Fibroblast of gingiva (primary cell): ENCODE measurements at regions not wholly inside any gene's neighbourhood (a gene's known extent, or its start where the extent isn't known, plus 50 kb on each side); places are given as distances from the start of the nearest gene placed in this dataset.

Source experiments
- DNase-seq: peaks from one replicate; pipeline ENCODE4 v3.0.0-alpha.2; 2011; ENCODE audit warnings: low read depth

DNA sequence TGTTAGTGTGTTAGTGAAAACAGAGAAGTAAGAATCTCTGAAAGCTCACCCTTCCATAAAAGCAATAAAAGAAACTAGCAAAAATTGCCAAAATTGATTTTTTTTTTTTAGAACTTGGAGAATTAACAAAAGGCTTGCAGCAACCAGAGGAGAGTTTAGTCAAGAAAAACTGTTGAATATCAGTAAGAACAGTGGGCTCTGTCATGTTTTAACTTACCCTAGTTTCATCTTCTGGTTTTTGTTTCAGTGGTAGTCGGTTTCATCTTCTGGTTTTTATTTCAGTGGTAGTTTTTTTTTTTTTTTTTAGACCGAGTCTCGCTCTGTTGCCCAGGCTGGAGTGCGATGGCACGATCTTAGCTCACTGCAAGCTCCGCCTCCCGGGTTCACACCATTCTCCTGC is 580.9 kb downstream of the NYAP2 start:
- no peak for DNase-seq

GRCh38 chr2:225971433-225971832 is 571.9 kb downstream of the NYAP2 start:
- no peak for DNase-seq

- no peak for DNase-seq
Measured at GRCh38 chr2:225948903-225949302, 549.4 kb downstream of the NYAP2 start.

- no peak for DNase-seq
Measured at GRCh38 chr2:225938991-225939390, 539.5 kb downstream of the NYAP2 start.

DNA sequence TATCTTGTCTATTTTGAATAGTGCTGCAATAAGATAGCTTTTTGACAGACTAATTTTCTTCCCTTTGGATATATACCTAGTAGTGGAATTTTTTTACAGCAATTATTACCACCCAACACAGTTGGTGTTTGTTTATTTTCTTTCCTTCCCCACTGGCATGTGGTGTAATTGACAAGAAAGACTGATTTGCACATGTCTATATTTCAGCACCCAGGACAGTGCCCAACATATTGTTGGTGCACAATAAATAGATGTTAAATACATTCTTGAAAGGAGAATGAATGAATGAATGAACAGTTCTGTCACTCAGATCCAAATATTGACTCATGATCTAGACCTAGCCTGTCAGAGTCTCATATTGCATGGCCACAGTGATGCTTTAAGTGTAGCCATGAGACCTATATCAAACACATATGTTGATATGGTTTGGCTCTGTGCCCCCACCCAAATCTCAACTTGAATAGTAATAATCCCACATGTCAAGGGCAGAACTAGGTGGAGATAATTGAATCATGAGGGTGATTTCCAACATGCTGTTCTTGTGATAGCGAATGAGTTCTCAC is 538.2 kb downstream of the NYAP2 start:
- DNase-seq: no peak

DNA sequence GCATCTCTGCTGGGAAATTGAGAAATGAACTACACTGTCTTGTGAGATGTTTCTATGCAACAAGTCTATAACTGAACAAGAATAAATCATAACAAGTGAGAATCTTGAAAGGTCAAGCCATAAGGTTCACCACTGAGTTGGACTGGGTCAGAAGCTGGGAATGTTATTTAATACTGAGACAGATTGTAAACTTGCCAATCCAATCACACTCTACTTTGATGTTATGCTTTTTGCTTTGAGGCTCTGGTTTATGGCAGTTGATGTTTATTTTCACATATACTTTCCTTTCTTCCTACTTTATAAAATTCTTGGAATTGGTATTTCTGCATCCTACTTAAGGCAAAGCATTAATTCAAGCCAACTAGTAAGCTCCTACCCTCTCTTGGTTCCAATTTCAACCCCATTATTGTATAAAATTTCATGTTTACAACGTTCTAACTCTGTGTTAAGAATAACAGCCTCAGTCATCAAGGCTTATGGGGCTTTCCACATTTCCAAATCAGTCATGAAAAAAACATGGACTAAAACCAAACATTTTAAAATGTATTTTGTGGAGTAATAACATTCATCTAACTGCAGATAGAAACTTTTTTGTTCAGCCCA is 533.4 kb downstream of the NYAP2 start:
- peak; percentile 73 for DNase-seq

GRCh38 chr2:225930687-225931086 is 531.2 kb downstream of the NYAP2 start:
- DNase-seq: peak; percentile 50

DNA sequence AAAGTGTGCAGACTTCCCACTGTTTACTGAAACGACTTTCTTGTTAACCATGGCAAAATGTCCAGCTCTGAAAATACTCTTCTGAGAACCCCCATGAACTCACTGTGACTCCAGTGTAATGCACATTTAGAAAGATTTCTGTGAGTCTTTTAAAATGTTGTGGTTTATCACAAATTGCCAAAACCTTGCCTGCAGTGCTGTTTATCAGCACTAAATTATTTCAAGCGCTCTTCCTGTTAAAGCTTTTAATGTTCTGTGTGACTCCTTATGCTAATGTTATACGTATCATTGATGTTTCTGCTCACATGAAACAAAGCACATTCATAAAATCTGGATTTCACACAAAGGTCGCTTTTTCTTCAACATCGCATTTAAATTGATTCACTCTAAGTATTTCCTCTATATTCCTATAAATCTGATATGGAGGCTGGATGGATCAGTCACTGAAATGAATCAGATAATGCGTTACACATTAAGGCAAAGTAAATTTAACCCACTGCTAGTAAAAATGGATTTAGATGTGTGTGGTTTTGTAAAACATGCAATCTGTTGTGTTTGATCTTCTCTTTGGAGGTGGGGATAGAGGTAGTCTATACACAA is 521.2 kb downstream of the NYAP2 start:
- no peak for DNase-seq

DNA sequence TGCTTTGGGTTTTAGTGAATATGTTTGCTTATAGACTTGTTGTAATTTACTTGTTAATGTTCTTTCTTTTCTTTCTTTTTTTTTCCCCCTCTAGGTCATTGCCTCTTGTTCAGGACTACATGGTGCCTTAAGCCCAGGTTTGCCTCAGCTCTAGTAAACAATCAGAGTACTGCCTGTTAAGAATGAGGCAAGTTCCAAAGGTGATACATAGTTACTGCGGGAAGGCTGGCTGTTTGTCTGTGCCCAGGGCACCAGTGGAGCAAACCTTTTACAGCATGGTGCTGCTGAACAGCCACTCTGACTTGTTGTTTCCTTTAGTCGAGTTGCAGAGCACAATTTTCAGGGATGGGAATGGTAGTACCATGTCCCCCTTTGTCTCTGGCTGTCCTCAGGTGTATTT is 517.2 kb downstream of the NYAP2 start:
- DNase-seq: no peak

- DNase-seq: no peak
Measured at GRCh38 chr2:225911019-225911418, 511.5 kb downstream of the NYAP2 start.

- peak; percentile 67 for DNase-seq
Measured at GRCh38 chr2:225895126-225895525, 495.6 kb downstream of the NYAP2 start.

- DNase-seq: peak; percentile 53
Measured at GRCh38 chr2:225894236-225894980, 494.9 kb downstream of the NYAP2 start.

DNA sequence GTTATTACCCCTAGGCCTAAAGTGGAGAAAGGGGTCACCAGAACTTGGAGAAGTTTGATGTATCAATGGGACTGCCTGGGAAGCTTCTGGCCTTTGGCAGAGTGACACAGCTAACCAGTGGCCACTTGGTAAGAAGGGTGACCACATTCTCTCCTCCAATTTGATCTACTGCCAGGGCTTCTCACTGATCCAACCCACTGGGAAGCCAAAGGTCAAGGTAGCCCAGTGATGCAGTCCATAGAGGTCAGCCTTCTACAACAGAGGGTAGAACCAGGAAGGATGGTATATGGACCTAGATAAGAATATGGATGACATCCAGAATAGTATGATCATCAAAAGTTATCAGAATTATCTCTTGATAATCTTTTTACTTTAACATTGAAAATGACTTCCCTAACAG is 493.6 kb downstream of the NYAP2 start:
- no peak for DNase-seq

DNA sequence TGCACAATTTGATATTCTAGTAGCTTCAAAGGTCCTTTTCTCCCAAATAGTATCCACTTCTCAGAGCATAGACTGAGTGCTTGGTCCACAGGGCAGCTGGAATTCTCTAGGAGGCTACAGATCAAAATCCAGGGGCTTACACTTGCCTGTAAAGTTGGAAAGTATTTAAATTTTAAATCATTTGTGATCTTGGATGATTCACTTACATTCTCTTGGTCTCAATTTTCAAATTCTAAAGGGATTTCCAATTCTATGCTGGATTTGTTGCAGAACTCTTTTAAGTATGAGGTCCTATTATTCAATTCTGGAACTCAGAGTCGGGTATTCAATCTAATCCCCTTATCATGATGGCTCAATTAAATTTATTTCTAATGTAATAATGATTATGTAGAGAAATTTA is 492.3 kb downstream of the NYAP2 start:
- no peak for DNase-seq

- DNase-seq: no peak
Measured at GRCh38 chr2:225891013-225891412, 491.5 kb downstream of the NYAP2 start.

DNA sequence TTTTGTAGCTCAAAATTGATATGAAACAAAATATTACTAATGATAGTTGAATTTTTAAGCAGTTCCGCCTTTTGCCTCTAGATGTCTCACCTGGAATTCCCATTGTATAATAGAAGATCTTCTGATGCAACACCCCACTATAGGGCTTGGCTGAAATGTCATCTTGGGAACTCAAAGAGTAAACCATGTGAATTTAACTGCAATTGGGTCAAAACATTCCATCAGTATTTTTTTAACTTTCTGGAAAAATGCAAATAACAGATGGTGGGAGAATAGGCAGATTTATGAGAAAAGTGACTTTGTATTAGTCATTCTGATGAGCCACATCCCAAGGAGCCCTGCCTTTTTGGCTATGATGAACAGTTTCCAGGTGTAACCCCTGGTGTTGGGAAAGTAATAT is 489.9 kb downstream of the NYAP2 start:
- DNase-seq: peak; percentile 89

- no peak for DNase-seq
Measured at GRCh38 chr2:225867071-225867470, 467.6 kb downstream of the NYAP2 start.

GRCh38 chr2:225865468-225865867 is 466.0 kb downstream of the NYAP2 start:
- peak; percentile 54 for DNase-seq

DNA sequence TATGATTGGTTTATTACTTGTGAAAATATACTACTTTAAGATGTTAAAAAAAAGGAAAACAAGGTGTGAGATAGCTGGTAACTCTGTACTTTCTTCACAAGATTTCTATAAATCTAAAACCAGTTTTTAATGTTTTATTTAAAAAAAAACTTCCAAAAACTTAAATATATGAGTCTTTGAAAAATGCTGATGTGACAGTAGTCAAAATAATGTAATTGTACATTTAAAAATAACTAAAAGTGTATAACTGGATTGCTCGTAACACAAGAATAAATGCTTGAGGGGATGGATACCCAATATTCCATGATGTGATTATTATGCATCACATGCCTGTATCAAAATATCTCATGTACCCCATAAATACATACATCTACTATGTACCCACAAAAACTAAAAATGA is 464.9 kb downstream of the NYAP2 start:
- no peak for DNase-seq

DNA sequence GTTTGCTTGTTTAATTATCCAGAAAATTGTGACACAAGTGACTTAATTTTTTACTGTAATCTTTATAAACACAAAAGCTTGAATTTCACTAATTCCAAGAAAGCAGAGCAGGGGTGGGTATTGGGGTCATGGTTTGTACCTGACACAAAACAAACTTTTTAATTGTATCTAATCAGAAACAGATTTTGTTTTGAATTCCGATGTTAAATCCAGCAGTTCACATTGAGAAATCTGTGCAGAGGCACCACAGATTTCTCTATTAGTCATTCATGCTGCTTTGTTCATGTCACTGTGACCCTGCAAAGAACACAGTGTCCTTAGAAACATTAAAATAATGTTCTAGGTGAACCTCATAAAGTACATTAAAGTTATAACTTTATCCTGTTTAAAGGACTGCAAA is 443.4 kb downstream of the NYAP2 start:
- peak; percentile 93 for DNase-seq

DNA sequence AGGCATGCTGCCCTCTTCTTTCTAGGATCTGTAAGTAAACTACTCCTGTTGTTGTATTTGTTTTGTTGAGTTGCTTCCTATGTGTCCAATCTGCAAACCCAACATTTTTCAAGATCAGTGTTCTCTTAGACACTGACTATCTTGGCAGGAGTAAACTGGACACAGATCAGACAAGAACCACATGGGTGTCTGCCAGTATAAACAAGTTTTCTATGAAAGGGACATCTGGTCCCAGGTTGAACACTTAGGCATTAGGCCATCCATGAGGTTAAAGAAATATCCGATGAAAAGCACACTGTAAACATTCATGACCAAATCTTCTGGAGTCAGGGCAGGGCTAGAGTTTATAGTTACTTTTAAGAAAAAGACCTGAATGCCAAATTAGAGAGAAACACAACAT is 441.8 kb downstream of the NYAP2 start:
- DNase-seq: peak; percentile 81

DNA sequence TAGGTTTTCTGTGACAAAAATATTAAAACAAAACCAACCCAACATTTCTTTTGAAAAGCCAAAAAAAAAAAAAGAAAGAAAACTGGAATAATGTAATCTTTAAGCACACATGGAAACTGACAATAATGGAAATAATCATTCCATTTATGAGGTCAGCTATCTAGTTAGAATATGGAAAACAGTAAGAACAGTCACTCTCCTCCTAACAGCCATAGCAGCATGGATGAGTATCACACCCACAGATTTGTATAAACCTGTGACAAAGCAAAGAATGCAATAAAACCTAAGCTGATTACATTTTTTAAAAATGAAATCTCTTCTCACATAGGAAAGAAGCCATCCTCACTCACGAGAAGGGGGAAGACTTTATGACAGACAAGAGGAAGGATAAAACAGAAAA is 437.8 kb downstream of the NYAP2 start:
- DNase-seq: no peak

GRCh38 chr2:225824748-225825449 is 425.4 kb downstream of the NYAP2 start:
- DNase-seq: no peak
